Progenitor cell of endocrine pancreas (in vitro differentiated cells): ENCODE measurements at regions not wholly inside any gene's neighbourhood (a gene's known extent, or its start where the extent isn't known, plus 50 kb on each side); places are given as distances from the start of the nearest gene placed in this dataset.

Experiments used
- DNase-seq: peaks from one replicate; pipeline ENCODE4 v3.0.0; 2021; ENCODE audit warnings: low spot score; ENCODE audit not compliant: unreplicated experiment
- H3K27ac Mint-ChIP-seq: 2 replicates; pipeline ENCODE4 v1.8.0; 2021; ENCODE audit warnings: mild to moderate bottlenecking, moderate library complexity, mixed read lengths
- H3K27me3 Mint-ChIP-seq: 2 replicates; pipeline ENCODE4 v1.8.0; 2021; ENCODE audit warnings: mixed read lengths
- H3K36me3 Mint-ChIP-seq: 2 replicates; pipeline ENCODE4 v1.8.0; 2022; ENCODE audit warnings: mixed read lengths; ENCODE audit not compliant: insufficient read depth
- H3K4me1 Mint-ChIP-seq: 2 replicates; pipeline ENCODE4 v1.8.0; 2021; ENCODE audit warnings: low read depth, mixed read lengths
- H3K4me3 Mint-ChIP-seq: 2 replicates; pipeline ENCODE4 v1.8.0; 2021; ENCODE audit warnings: low read depth, mild to moderate bottlenecking, moderate library complexity, mixed read lengths
- H3K9me3 Mint-ChIP-seq: 2 replicates; pipeline ENCODE4 v1.8.0; 2021; ENCODE audit warnings: low read depth, mixed read lengths
- CTCF ChIP-seq: fragments of 200-600 bp; sonication (generic); IDR thresholded peaks from one replicate; pipeline ENCODE4 v1.5.0; 2021; ENCODE audit warnings: antibody characterized with exemption, mild to moderate bottlenecking; ENCODE audit not compliant: unreplicated experiment

- no peak for TF ChIP-seq CTCF
- peaks cover 2% of the 10 kb centered on the region for H3K36me3 Mint-ChIP-seq
- no peak overlapping the region for H3K27ac Mint-ChIP-seq
- H3K27me3 Mint-ChIP-seq = peaks cover 9% of the 10 kb centered on the region
- H3K9me3 Mint-ChIP-seq = peaks cover 5% of the 10 kb centered on the region
- DNase-seq = no peak
- H3K4me3 Mint-ChIP-seq = no peak overlapping the region
- H3K4me1 Mint-ChIP-seq = no peaks in the 10 kb centered on the region
Observed at GRCh38 chr15:93706495-93707292, 524.7 kb upstream of the MCTP2 start.

- no peak for TF ChIP-seq CTCF
Observed at GRCh38 chr15:93705753-93706455, 525.5 kb upstream of the MCTP2 start.

GRCh38 chr15:93703092-93703739 is 528.1 kb upstream of the MCTP2 start:
- peaks cover 9% of the 10 kb centered on the region for H3K9me3 Mint-ChIP-seq
- no peak for TF ChIP-seq CTCF

More at GRCh38 chr15:93705753-93706455, 525.5 kb upstream of the MCTP2 start:
- Mint-ChIP-seq H3K4me1 (no peaks in the 10 kb centered on the region), H3K4me3 (no peak overlapping the region), H3K27me3 (peaks cover 12% of the 10 kb centered on the region), H3K27ac (no peak overlapping the region), H3K9me3 (peaks cover 5% of the 10 kb centered on the region), H3K36me3 (peaks cover 2% of the 10 kb centered on the region)
- DNase-seq = no peak

GRCh38 chr15:93700051-93700450 is 531.3 kb upstream of the MCTP2 start:
- no peak overlapping the region for H3K4me3 Mint-ChIP-seq
- TF ChIP-seq CTCF = no peak
- H3K9me3 Mint-ChIP-seq = peaks cover 28% of the 10 kb centered on the region
- peaks cover 7% of the 10 kb centered on the region for H3K27me3 Mint-ChIP-seq
- no peaks in the 10 kb centered on the region for H3K4me1 Mint-ChIP-seq
- H3K27ac Mint-ChIP-seq = no peak overlapping the region
- no peak for DNase-seq
- peaks cover 4% of the 10 kb centered on the region for H3K36me3 Mint-ChIP-seq

More at GRCh38 chr15:93703092-93703739, 528.1 kb upstream of the MCTP2 start:
- Mint-ChIP-seq H3K36me3 (peaks cover 2% of the 10 kb centered on the region), H3K27ac (no peak overlapping the region), H3K4me1 (no peaks in the 10 kb centered on the region), H3K4me3 (no peak overlapping the region), H3K27me3 (peaks cover 12% of the 10 kb centered on the region)
- no peak for DNase-seq

- TF ChIP-seq CTCF = no peak
- H3K9me3 Mint-ChIP-seq = peaks cover 23% of the 10 kb centered on the region
- H3K4me3 Mint-ChIP-seq = no peak overlapping the region
- H3K4me1 Mint-ChIP-seq = no peaks in the 10 kb centered on the region
- no peak for DNase-seq
- H3K27ac Mint-ChIP-seq = no peak overlapping the region
- peaks cover 6% of the 10 kb centered on the region for H3K27me3 Mint-ChIP-seq
- peaks cover 2% of the 10 kb centered on the region for H3K36me3 Mint-ChIP-seq
Observed at GRCh38 chr15:93694033-93694432, 537.3 kb upstream of the MCTP2 start.
